Neural crest cell (in vitro differentiated cells): ENCODE measurements at regions not wholly inside any gene's neighbourhood (a gene's known extent, or its start where the extent isn't known, plus 50 kb on each side); places are given as distances from the start of the nearest gene placed in this dataset.

Experiments used
- DNase-seq: peaks from one replicate; pipeline ENCODE4 v3.0.0; 2021; ENCODE audit warnings: low read depth, mixed read lengths, low spot score
- H3K27ac Mint-ChIP-seq: one replicate; pipeline ENCODE4 v1.8.0; 2021; ENCODE audit warnings: mild to moderate bottlenecking, mixed read lengths; ENCODE audit not compliant: unreplicated experiment
- H3K27me3 Mint-ChIP-seq: 2 replicates; pipeline ENCODE4 v1.8.0; 2021; ENCODE audit warnings: low read depth, mild to moderate bottlenecking, mixed read lengths
- H3K36me3 Mint-ChIP-seq: 2 replicates; pipeline ENCODE4 v1.8.0; 2021; ENCODE audit warnings: low read depth, mild to moderate bottlenecking, mixed read lengths
- H3K4me1 Mint-ChIP-seq: 2 replicates; pipeline ENCODE4 v1.8.0; 2021; ENCODE audit warnings: mixed read lengths
- H3K4me3 Mint-ChIP-seq: one replicate; pipeline ENCODE4 v1.8.0; 2021; ENCODE audit warnings: mild to moderate bottlenecking, mixed read lengths
- H3K9me3 Mint-ChIP-seq: 2 replicates; pipeline ENCODE4 v1.8.0; 2021; ENCODE audit warnings: mixed read lengths
- TF ChIP-seq, protein P1 (sequence below): fragments of 200-600 bp; sonication (generic); conservative IDR thresholded peaks from 2 replicates; pipeline ENCODE4 v1.5.0; 2021; ENCODE audit warnings: antibody characterized with exemption, mild to moderate bottlenecking

GRCh38 chr18:75828379-75828778, 400.9 kb upstream of the SMIM21 start:
- no peak for DNase-seq
- TF ChIP-seq, protein P1, sequence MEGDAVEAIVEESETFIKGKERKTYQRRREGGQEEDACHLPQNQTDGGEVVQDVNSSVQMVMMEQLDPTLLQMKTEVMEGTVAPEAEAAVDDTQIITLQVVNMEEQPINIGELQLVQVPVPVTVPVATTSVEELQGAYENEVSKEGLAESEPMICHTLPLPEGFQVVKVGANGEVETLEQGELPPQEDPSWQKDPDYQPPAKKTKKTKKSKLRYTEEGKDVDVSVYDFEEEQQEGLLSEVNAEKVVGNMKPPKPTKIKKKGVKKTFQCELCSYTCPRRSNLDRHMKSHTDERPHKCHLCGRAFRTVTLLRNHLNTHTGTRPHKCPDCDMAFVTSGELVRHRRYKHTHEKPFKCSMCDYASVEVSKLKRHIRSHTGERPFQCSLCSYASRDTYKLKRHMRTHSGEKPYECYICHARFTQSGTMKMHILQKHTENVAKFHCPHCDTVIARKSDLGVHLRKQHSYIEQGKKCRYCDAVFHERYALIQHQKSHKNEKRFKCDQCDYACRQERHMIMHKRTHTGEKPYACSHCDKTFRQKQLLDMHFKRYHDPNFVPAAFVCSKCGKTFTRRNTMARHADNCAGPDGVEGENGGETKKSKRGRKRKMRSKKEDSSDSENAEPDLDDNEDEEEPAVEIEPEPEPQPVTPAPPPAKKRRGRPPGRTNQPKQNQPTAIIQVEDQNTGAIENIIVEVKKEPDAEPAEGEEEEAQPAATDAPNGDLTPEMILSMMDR: no peak
- Mint-ChIP-seq H3K27ac (no peak overlapping the region), H3K27me3 (no peaks in the 10 kb centered on the region), H3K9me3 (no peaks in the 10 kb centered on the region), H3K36me3 (no peaks in the 10 kb centered on the region), H3K4me1 (no peaks in the 10 kb centered on the region), H3K4me3 (no peak overlapping the region)

DNA sequence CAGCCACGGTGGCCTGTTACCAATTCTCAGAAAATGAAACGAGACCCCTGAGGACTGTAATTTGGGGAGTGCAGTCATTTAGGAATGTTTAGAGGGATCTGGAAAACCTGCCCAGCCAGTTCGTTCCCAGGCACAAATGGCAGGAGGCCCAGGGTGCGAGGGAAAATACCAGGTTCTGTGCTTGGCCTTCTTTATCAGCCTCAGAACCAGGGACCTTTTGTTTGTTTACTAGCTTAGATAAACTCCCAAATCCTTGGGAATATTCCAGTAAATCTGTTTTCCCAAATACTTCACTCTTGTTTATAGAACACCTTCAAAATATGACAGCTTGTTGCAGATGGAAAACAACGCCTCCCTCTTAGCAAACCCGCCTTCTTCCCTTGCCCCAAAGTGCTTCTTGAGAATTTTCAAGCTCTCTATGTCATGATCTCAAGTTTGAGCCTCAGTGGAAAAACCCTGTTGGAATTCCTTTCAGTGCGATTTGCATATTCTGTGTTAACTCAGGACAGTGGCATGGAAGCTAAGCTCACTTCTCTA, 400.3 kb upstream of the SMIM21 start:
- TF ChIP-seq, protein P1: no peak
- H3K27me3 Mint-ChIP-seq: no peaks in the 10 kb centered on the region
- H3K4me3 Mint-ChIP-seq: no peak overlapping the region
- H3K9me3 Mint-ChIP-seq: no peaks in the 10 kb centered on the region
- H3K4me1 Mint-ChIP-seq: no peaks in the 10 kb centered on the region
- H3K36me3 Mint-ChIP-seq: no peaks in the 10 kb centered on the region
- H3K27ac Mint-ChIP-seq: no peak overlapping the region
- DNase-seq: no peak

GRCh38 chr18:75824661-75825060, 397.2 kb upstream of the SMIM21 start:
- TF ChIP-seq, protein P1: no peak
- Mint-ChIP-seq H3K9me3 (peaks cover 5% of the 10 kb centered on the region), H3K27me3 (no peaks in the 10 kb centered on the region)

GRCh38 chr18:75823471-75823870, 396.0 kb upstream of the SMIM21 start:
- Mint-ChIP-seq H3K27me3 (no peaks in the 10 kb centered on the region), H3K4me3 (no peak overlapping the region), H3K9me3 (peaks cover 5% of the 10 kb centered on the region), H3K27ac (no peak overlapping the region), H3K36me3 (no peaks in the 10 kb centered on the region), H3K4me1 (no peaks in the 10 kb centered on the region)
- no peak for DNase-seq
- TF ChIP-seq, protein P1: no peak

More at GRCh38 chr18:75824661-75825060, 397.2 kb upstream of the SMIM21 start:
- Mint-ChIP-seq H3K4me1 (no peaks in the 10 kb centered on the region), H3K4me3 (no peak overlapping the region), H3K36me3 (no peaks in the 10 kb centered on the region), H3K27ac (no peak overlapping the region)
- no peak for DNase-seq

DNA sequence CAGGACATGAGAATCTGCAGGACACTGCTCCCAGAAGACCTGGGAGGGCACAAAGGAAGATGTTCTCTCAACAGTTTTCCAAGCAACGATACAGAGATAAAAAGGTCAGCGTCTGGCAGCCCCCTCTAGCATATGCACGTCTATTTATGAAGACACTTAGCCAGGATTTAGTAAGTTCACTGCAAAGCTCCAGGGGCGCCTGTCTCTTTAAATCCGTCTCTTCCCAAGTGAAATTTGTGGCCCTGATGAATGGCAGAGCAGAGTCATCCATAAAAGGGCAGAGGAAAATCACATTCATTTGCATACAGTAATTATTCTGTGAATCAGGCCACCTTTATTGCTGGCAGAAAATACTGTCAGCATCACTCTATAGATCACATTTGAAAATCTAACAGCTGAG, 390.9 kb upstream of the SMIM21 start:
- Mint-ChIP-seq H3K27ac (no peak overlapping the region), H3K4me3 (no peak overlapping the region), H3K9me3 (peaks cover 8% of the 10 kb centered on the region), H3K36me3 (no peaks in the 10 kb centered on the region), H3K27me3 (no peaks in the 10 kb centered on the region), H3K4me1 (no peaks in the 10 kb centered on the region)
- DNase-seq: no peak
- TF ChIP-seq, protein P1: no peak
